B cell (primary cell): ENCODE measurements at regions not wholly inside any gene's neighbourhood (a gene's known extent, or its start where the extent isn't known, plus 50 kb on each side); places are given as distances from the start of the nearest gene placed in this dataset.

Experiments
- ATAC-seq: fragments of 200-7000 bp; cut with Tn5 transposase; one replicate; pipeline ENCODE4 v1.10.0; 2021; ENCODE audit warnings: low read depth, mild to moderate bottlenecking, moderate number of reproducible peaks, moderate library complexity
- CTCF ChIA-PET: fragments of 350-600 bp; sonication (Branson Sonifier 250); formaldehyde crosslinking; loops from one replicate; lab custom pipeline; 2021; ENCODE audit warnings: antibody characterized with exemption, inconsistent platforms; lab: Charles Lee
- POLR2A ChIA-PET: fragments of 350-600 bp; sonication (Branson Sonifier 250); formaldehyde crosslinking; loops from one replicate; lab custom pipeline; 2021; ENCODE audit warnings: antibody characterized with exemption; lab: Charles Lee
- DNase-seq: peaks from one replicate; pipeline ENCODE4 v3.0.0; 2013
- H2AFZ ChIP-seq: 2 replicates; pipeline ENCODE4 v1.6.1; 2012; ENCODE audit warnings: mild to moderate bottlenecking, low read depth, low read length; ENCODE audit not compliant: insufficient read depth, poor library complexity, severe bottlenecking
- H3K27ac ChIP-seq, 2 donors: 1 replicate in 1 of 2; 2 replicates in 1 of 2; pipeline ENCODE4 v1.5.1; 2012 to 2013; ENCODE audit warnings: low read length in 2 of 2, mild to moderate bottlenecking in 2 of 2, moderate library complexity in 1 of 2
- H3K27me3 ChIP-seq, 4 experiments: fragments of 200-600 bp in 1 of 4; sonication (generic) in 1 of 4; replicated peaks in 1 of 4; 1 replicate in 2 of 4; 2 replicates in 2 of 4; pipeline versions ENCODE4 v1.6.1 to v1.7.0; 2013 to 2016; ENCODE audit warnings: low read length in 3 of 4, mild to moderate bottlenecking in 2 of 4, mixed read lengths in 1 of 4, moderate library complexity in 1 of 4; ENCODE audit not compliant: insufficient read depth in 4 of 4, control insufficient read depth in 3 of 4; ENCODE audit errors: control extremely low read depth in 1 of 4
- H3K36me3 ChIP-seq, 2 experiments: replicated peaks in 1 of 2; 1 replicate in 1 of 2; 2 replicates in 1 of 2; pipeline versions ENCODE4 v1.6.1 to v1.7.1; 2013; ENCODE audit warnings: low read length in 1 of 2; ENCODE audit not compliant: insufficient read depth in 2 of 2, control insufficient read depth in 1 of 2; ENCODE audit errors: control extremely low read depth in 1 of 2, extremely low read depth in 1 of 2
- H3K4me1 ChIP-seq, 2 donors: fragments of 200-600 bp in 1 of 2; sonication (generic) in 1 of 2; 1 replicate in 1 of 2; 2 replicates in 1 of 2; pipeline versions ENCODE4 v1.5.1 to v1.6.1; 2013 to 2017; ENCODE audit warnings: low read length in 2 of 2; ENCODE audit not compliant: control insufficient read depth in 2 of 2, insufficient read depth in 2 of 2
- H3K4me2 ChIP-seq: replicated peaks from 2 replicates; pipeline ENCODE3; 2012; ENCODE audit warnings: mild to moderate bottlenecking, low read depth, low read length; ENCODE audit not compliant: poor library complexity, severe bottlenecking
- H3K4me3 ChIP-seq, 5 experiments: fragments of 200-600 bp in 1 of 5; sonication (generic) in 1 of 5; 1 replicate in 3 of 5; 2 replicates in 2 of 5; pipeline versions ENCODE4 v1.5.1 to v1.7.0; 2011 to 2016; ENCODE audit warnings: low read length in 4 of 5, mild to moderate bottlenecking in 4 of 5, low read depth in 2 of 5, control low read depth in 1 of 5, moderate library complexity in 1 of 5; ENCODE audit not compliant: insufficient read depth in 1 of 5; ENCODE audit errors: control extremely low read depth in 1 of 5, extremely low read depth in 1 of 5
- H3K79me2 ChIP-seq: fragments of 200-600 bp; sonication (generic); one replicate; pipeline ENCODE4 v1.6.0; 2016; ENCODE audit warnings: low read length; ENCODE audit not compliant: control insufficient read depth, insufficient read depth
- H3K9ac ChIP-seq: fragments of 200-600 bp; sonication (generic); 2 replicates; pipeline ENCODE4 v1.6.1; 2017; ENCODE audit warnings: mild to moderate bottlenecking, low read length, moderate library complexity
- H3K9me3 ChIP-seq, 3 donors: one replicate each; pipeline versions ENCODE4 v1.6.1 to v1.7.1; 2013; ENCODE audit warnings: low read length in 2 of 3; ENCODE audit not compliant: control insufficient read depth in 2 of 3, insufficient read depth in 1 of 3; ENCODE audit errors: control extremely low read depth in 1 of 3
- H4K20me1 ChIP-seq: 2 replicates; pipeline ENCODE4 v1.6.0; 2012; ENCODE audit warnings: mild to moderate bottlenecking, low read length; ENCODE audit not compliant: insufficient read depth, control insufficient read depth, poor library complexity, severe bottlenecking
- H3K27ac Mint-ChIP-seq: one replicate; pipeline ENCODE4 v1.8.0; 2021; ENCODE audit warnings: mixed read lengths
- H3K27me3 Mint-ChIP-seq: one replicate; pipeline ENCODE4 v1.8.0; 2021; ENCODE audit warnings: mixed read lengths
- H3K4me1 Mint-ChIP-seq: one replicate; pipeline ENCODE4 v1.8.0; 2021; ENCODE audit warnings: mixed read lengths
- H3K4me3 Mint-ChIP-seq: one replicate; pipeline ENCODE4 v1.8.0; 2021; ENCODE audit warnings: mixed read lengths
- H3K9me3 Mint-ChIP-seq: one replicate; pipeline ENCODE4 v1.8.0; 2022; ENCODE audit warnings: mixed read lengths; ENCODE audit not compliant: insufficient read depth
- CTCF ChIP-seq: fragments of 200-600 bp; IDR thresholded peaks from one replicate; pipeline ENCODE4 v1.8.0; 2022; ENCODE audit warnings: antibody characterized with exemption, mild to moderate bottlenecking
- EZH2 ChIP-seq: IDR thresholded peaks from 2 replicates; pipeline ENCODE4 v1.6.1; 2012; ENCODE audit warnings: borderline replicate concordance, low read depth, mild to moderate bottlenecking, moderate library complexity, low read length; ENCODE audit not compliant: insufficient read depth, poor library complexity, severe bottlenecking
- WGBS: methylation state at CpG from one replicate; pipeline ENCODE4 v1.1.5; 2013; ENCODE audit warnings: missing lambda C conversion rate; ENCODE audit not compliant: insufficient coverage; 5-methylcytosine and 5-hydroxymethylcytosine counted together
- intact Hi-C: fragments of 100-400 bp; cut with micrococcal nuclease; formaldehyde crosslinking; loops from one replicate; pipeline ENCODE4 v1.10.0; 2022

GRCh38 chr1:82215056-82215852 is 414.5 kb downstream of the ADGRL2 start:
- TF ChIP-seq CTCF (no peak), EZH2 (no peak)
- no peaks in the 10 kb centered on the region for H3K4me1 Mint-ChIP-seq
- 98% methylated on average over 4 of the region's 11 CpGs for WGBS
- no peak overlapping the region for H3K9ac ChIP-seq
- CTCF ChIA-PET, result no interaction called here
- H3K4me2 ChIP-seq, result no peak overlapping the region
- no peak overlapping the region for H3K4me3 Mint-ChIP-seq
- H3K27me3 ChIP-seq, result no peaks in the 10 kb centered on the region
- intact Hi-C loops, result no loop called here
- no peaks in the 10 kb centered on the region for H3K79me2 ChIP-seq
- no peak for DNase-seq
- no peaks in the 10 kb centered on the region for H3K27me3 Mint-ChIP-seq
- no peaks in the 10 kb centered on the region for H4K20me1 ChIP-seq
- no peaks in the 10 kb centered on the region for H3K4me1 ChIP-seq
- no peak overlapping the region for H2AFZ ChIP-seq
- H3K9me3 Mint-ChIP-seq, result no peaks in the 10 kb centered on the region
- no peak overlapping the region for H3K4me3 ChIP-seq
- H3K36me3 ChIP-seq, result no peaks in the 10 kb centered on the region
- peaks cover 0 to 3% (median 0%) of the 10 kb centered on the region in 3 donors for H3K9me3 ChIP-seq
- no peak for ATAC-seq
- no peak overlapping the region for H3K27ac Mint-ChIP-seq
- POLR2A ChIA-PET, result no interaction called here
- no peak overlapping the region for H3K27ac ChIP-seq

- ATAC-seq, result no peak
- POLR2A ChIA-PET, result no interaction called here
- Histone ChIP-seq H3K27me3 (no peaks in the 10 kb centered on the region), H3K4me3 (no peak overlapping the region), H2AFZ (no peak overlapping the region), H3K27ac (no peak overlapping the region), H3K4me1 (no peaks in the 10 kb centered on the region), H3K9me3 (peaks cover 0 to under 1% (median 0%) of the 10 kb centered on the region in 3 donors), H3K79me2 (no peaks in the 10 kb centered on the region), H3K9ac (no peak overlapping the region), H3K36me3 (no peaks in the 10 kb centered on the region), H3K4me2 (no peak overlapping the region), H4K20me1 (no peaks in the 10 kb centered on the region)
- Mint-ChIP-seq H3K27ac (no peak overlapping the region), H3K27me3 (no peaks in the 10 kb centered on the region), H3K4me1 (no peaks in the 10 kb centered on the region), H3K4me3 (no peak overlapping the region), H3K9me3 (no peaks in the 10 kb centered on the region)
- intact Hi-C loops, result no loop called here
- TF ChIP-seq EZH2, result no peak
- TF ChIP-seq CTCF, result no peak
- CTCF ChIA-PET, result no interaction called here
- no peak for DNase-seq
Measured at GRCh38 chr1:82214606-82215005, 413.9 kb downstream of the ADGRL2 start.
